Keratinocyte (primary cell): ENCODE measurements at regions not wholly inside any gene's neighbourhood (a gene's known extent, or its start where the extent isn't known, plus 50 kb on each side); places are given as distances from the start of the nearest gene placed in this dataset.

ENCODE experiments used
- DNase-seq: peaks from one replicate; pipeline ENCODE4 v3.0.0-alpha.2; 2011; ENCODE audit warnings: low read depth, missing footprints, low spot score
- FAIRE-seq: peaks from 2 replicates; lab custom pipeline; 2011; peaks lifted over from hg19 to GRCh38; lab: Jason Lieb, UNC
- H2AFZ ChIP-seq: 2 replicates; pipeline ENCODE4 v1.6.0; 2012; ENCODE audit warnings: low read length, control low read depth, inconsistent platforms; ENCODE audit not compliant: control insufficient read depth
- H3K27ac ChIP-seq: 2 replicates; pipeline ENCODE4 v1.5.1; 2011; ENCODE audit warnings: low read length; ENCODE audit not compliant: control insufficient read depth, insufficient read depth
- H3K27me3 ChIP-seq: 3 replicates; pipeline ENCODE4 v1.6.0; 2011; ENCODE audit warnings: low read length; ENCODE audit not compliant: control insufficient read depth, insufficient read depth; ENCODE audit errors: extremely low read depth
- H3K36me3 ChIP-seq, 2 experiments: 2 replicates in 1 of 2; 3 replicates in 1 of 2; pipeline ENCODE4 v1.5.1; 2011; ENCODE audit warnings: low read length in 2 of 2, mild to moderate bottlenecking in 1 of 2; ENCODE audit not compliant: control insufficient read depth in 2 of 2, insufficient read depth in 2 of 2; ENCODE audit errors: extremely low read depth in 1 of 2
- H3K4me1 ChIP-seq: 3 replicates; pipeline ENCODE4 v1.5.1; 2011; ENCODE audit warnings: low read length; ENCODE audit not compliant: control insufficient read depth, insufficient read depth; ENCODE audit errors: extremely low read depth
- H3K4me2 ChIP-seq: 3 replicates; pipeline ENCODE4 v1.6.0; 2011; ENCODE audit warnings: low read depth, low read length; ENCODE audit not compliant: control insufficient read depth, insufficient read depth; ENCODE audit errors: extremely low read depth
- H3K4me3 ChIP-seq, 3 experiments: fragments of 200-600 bp in 1 of 3; sonication (generic) in 1 of 3; 2 replicates in 2 of 3; 3 replicates in 1 of 3; pipeline ENCODE4 v1.5.1; 2011 to 2016; ENCODE audit warnings: low read length in 3 of 3, mild to moderate bottlenecking in 3 of 3, control low read depth in 2 of 3, inconsistent platforms in 1 of 3, low read depth in 1 of 3, mixed read lengths in 1 of 3, mixed run types in 1 of 3, moderate library complexity in 1 of 3; ENCODE audit not compliant: control insufficient read depth in 2 of 3, insufficient read depth in 2 of 3; ENCODE audit errors: extremely low read depth in 1 of 3
- H3K79me2 ChIP-seq: 2 replicates; pipeline ENCODE4 v1.6.0; 2012; ENCODE audit warnings: low read length; ENCODE audit not compliant: control insufficient read depth, insufficient read depth
- H3K9ac ChIP-seq: 3 replicates; pipeline ENCODE4 v1.6.0; 2011; ENCODE audit warnings: low read length; ENCODE audit not compliant: control insufficient read depth, insufficient read depth; ENCODE audit errors: extremely low read depth
- H3K9me1 ChIP-seq: 3 replicates; pipeline ENCODE4 v1.6.0; 2011; ENCODE audit warnings: low read length; ENCODE audit not compliant: control insufficient read depth, insufficient read depth; ENCODE audit errors: extremely low read depth
- H3K9me3 ChIP-seq: 2 replicates; pipeline ENCODE4 v1.5.1; 2012; ENCODE audit warnings: low read depth, low read length; ENCODE audit not compliant: control insufficient read depth
- H4K20me1 ChIP-seq: 3 replicates; pipeline ENCODE4 v1.6.0; 2011; ENCODE audit warnings: low read length; ENCODE audit not compliant: control insufficient read depth, insufficient read depth; ENCODE audit errors: extremely low read depth
- EZH2 ChIP-seq: IDR thresholded peaks from one replicate; pipeline ENCODE4 v1.6.1; 2012; ENCODE audit warnings: inconsistent platforms, mild to moderate bottlenecking, low read length, moderate library complexity
- dilution Hi-C: fragments of 300-500 bp; cut with MboI; formaldehyde crosslinking; loops from one replicate; pipeline ENCODE4 v1.7.0; 2020; ENCODE audit warnings: low sequenced_read_pairs; ENCODE audit not compliant: extremely low pct_ligation_motif_present
- TF ChIP-seq, protein P1 (sequence below), 3 experiments: IDR thresholded peaks in 1 of 3; conservative IDR thresholded peaks in 1 of 3; optimal IDR thresholded peaks in 1 of 3; 2 replicates in 2 of 3; 3 replicates in 1 of 3; pipeline versions ENCODE3 to v1.5.1; 2011; ENCODE audit warnings: low read length in 3 of 3, mild to moderate bottlenecking in 3 of 3, moderate library complexity in 2 of 3, control low read depth in 1 of 3, inconsistent platforms in 1 of 3; ENCODE audit not compliant: insufficient read depth in 2 of 3; ENCODE audit errors: extremely low read depth in 1 of 3

- no peak overlapping the region for H3K27ac ChIP-seq
These were observed 236.8 kb downstream of the GPAT3 start for GRCh38 chr4:83772685-83773084.

GRCh38 chr4:83771113-83771705, 235.3 kb downstream of the GPAT3 start:
- TF ChIP-seq EZH2 = no peak
- TF ChIP-seq, protein P1, sequence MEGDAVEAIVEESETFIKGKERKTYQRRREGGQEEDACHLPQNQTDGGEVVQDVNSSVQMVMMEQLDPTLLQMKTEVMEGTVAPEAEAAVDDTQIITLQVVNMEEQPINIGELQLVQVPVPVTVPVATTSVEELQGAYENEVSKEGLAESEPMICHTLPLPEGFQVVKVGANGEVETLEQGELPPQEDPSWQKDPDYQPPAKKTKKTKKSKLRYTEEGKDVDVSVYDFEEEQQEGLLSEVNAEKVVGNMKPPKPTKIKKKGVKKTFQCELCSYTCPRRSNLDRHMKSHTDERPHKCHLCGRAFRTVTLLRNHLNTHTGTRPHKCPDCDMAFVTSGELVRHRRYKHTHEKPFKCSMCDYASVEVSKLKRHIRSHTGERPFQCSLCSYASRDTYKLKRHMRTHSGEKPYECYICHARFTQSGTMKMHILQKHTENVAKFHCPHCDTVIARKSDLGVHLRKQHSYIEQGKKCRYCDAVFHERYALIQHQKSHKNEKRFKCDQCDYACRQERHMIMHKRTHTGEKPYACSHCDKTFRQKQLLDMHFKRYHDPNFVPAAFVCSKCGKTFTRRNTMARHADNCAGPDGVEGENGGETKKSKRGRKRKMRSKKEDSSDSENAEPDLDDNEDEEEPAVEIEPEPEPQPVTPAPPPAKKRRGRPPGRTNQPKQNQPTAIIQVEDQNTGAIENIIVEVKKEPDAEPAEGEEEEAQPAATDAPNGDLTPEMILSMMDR (optimal IDR thresholded peaks at IDR 0.05 in 1 of 3, IDR thresholded peaks at IDR 0.05 in 1 of 3, conservative IDR thresholded peaks at IDR 0.05 in 1 of 3; ENCODE audit: extremely low read depth in 1 of 3, insufficient read depth in 2 of 3, low read length in 3 of 3) = peak; percentile 79 to 81 (median 80)
- dilution Hi-C loops = no loop called here
- no peaks in the 10 kb centered on the region for H3K36me3 ChIP-seq
- no peak overlapping the region for H3K9ac ChIP-seq
- no peaks in the 10 kb centered on the region for H3K9me1 ChIP-seq
- DNase-seq = no peak
- H3K27me3 ChIP-seq = peaks cover 4% of the 10 kb centered on the region
- H4K20me1 ChIP-seq = no peaks in the 10 kb centered on the region
- no peak overlapping the region for H2AFZ ChIP-seq
- no peak overlapping the region for H3K27ac ChIP-seq
- no peak overlapping the region for H3K4me2 ChIP-seq
- H3K4me3 ChIP-seq = no peak overlapping the region
- H3K4me1 ChIP-seq = no peaks in the 10 kb centered on the region
- FAIRE-seq = peak; percentile 84
- H3K9me3 ChIP-seq = no peaks in the 10 kb centered on the region
- no peaks in the 10 kb centered on the region for H3K79me2 ChIP-seq

More at GRCh38 chr4:83772685-83773084, 236.8 kb downstream of the GPAT3 start:
- H3K27me3 ChIP-seq = peaks cover 4% of the 10 kb centered on the region
- H3K9ac ChIP-seq = no peak overlapping the region
- no peaks in the 10 kb centered on the region for H3K9me1 ChIP-seq
- H3K4me2 ChIP-seq = no peak overlapping the region
- no peaks in the 10 kb centered on the region for H3K36me3 ChIP-seq
- no peak for DNase-seq
- FAIRE-seq = no peak
- no peak overlapping the region for H3K4me3 ChIP-seq
- no peaks in the 10 kb centered on the region for H4K20me1 ChIP-seq
- TF ChIP-seq, protein P1 (optimal IDR thresholded peaks at IDR 0.05 in 1 of 3, IDR thresholded peaks at IDR 0.05 in 1 of 3, conservative IDR thresholded peaks at IDR 0.05 in 1 of 3; ENCODE audit: extremely low read depth in 1 of 3, insufficient read depth in 2 of 3, low read length in 3 of 3) = no peak
- TF ChIP-seq EZH2 = no peak
- no peaks in the 10 kb centered on the region for H3K9me3 ChIP-seq
- no peak overlapping the region for H2AFZ ChIP-seq
- H3K4me1 ChIP-seq = no peaks in the 10 kb centered on the region
- dilution Hi-C loops = no loop called here
- H3K79me2 ChIP-seq = no peaks in the 10 kb centered on the region
